Skeletal muscle tissue (tissue), 3 donors: ENCODE measurements at regions not wholly inside any gene's neighbourhood (a gene's known extent, or its start where the extent isn't known, plus 50 kb on each side); places are given as distances from the start of the nearest gene placed in this dataset.

Experiments
- H3K27ac ChIP-seq: one replicate; pipeline ENCODE4 v1.7.0; 2013; ENCODE audit warnings: mild to moderate bottlenecking, low read depth, low read length, inconsistent platforms
- H3K27me3 ChIP-seq, 3 donors: one replicate each; pipeline ENCODE4 v1.7.0; 2013; ENCODE audit warnings: low read length in 3 of 3; ENCODE audit not compliant: control insufficient read depth in 3 of 3, insufficient read depth in 3 of 3
- H3K36me3 ChIP-seq, 3 donors: one replicate each; pipeline ENCODE4 v1.7.0; 2013; ENCODE audit warnings: low read length in 3 of 3; ENCODE audit not compliant: control insufficient read depth in 3 of 3, insufficient read depth in 3 of 3
- H3K4me1 ChIP-seq, 3 donors: one replicate each; pipeline ENCODE4 v1.7.0; 2013; ENCODE audit warnings: low read length in 3 of 3, mild to moderate bottlenecking in 3 of 3; ENCODE audit not compliant: control insufficient read depth in 3 of 3, insufficient read depth in 3 of 3
- H3K4me3 ChIP-seq, 3 donors: one replicate each; pipeline ENCODE4 v1.7.0; 2013; ENCODE audit warnings: low read length in 3 of 3
- H3K9ac ChIP-seq, 3 donors: one replicate each; pipeline ENCODE4 v1.7.0; 2013; ENCODE audit warnings: low read length in 3 of 3, mild to moderate bottlenecking in 3 of 3, moderate library complexity in 2 of 3, low read depth in 1 of 3
- H3K9me3 ChIP-seq, 3 donors: one replicate each; pipeline ENCODE4 v1.7.0; 2013; ENCODE audit warnings: low read length in 3 of 3; ENCODE audit not compliant: control insufficient read depth in 3 of 3
- donor health status: Osteomylitis.

DNA sequence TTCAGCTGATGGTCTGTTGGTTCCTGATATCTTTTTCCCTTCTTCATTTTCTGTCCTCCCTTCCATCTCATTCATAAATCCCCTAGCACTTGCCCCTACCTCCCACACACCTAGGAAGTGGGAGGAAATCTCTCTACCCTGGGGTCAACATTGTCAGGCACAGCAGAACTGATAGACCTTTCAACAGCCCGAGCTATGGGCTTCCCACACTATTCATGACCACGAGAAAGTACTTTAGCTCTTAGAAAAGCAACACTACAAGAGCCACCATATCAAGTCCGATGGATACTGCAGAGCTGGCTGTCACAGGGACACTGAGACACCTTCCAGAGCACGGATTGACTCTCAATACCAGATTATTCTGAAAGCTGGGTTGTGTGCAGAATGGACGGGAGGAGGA is 180.6 kb upstream of the NEBL start:
- Histone ChIP-seq H3K36me3 (no peaks in the 10 kb centered on the region), H3K9me3 (no peaks in the 10 kb centered on the region), H3K27me3 (no peaks in the 10 kb centered on the region), H3K4me3 (no peak overlapping the region), H3K9ac (no peak overlapping the region), H3K27ac (no peak overlapping the region), H3K4me1 (no peaks in the 10 kb centered on the region)

DNA sequence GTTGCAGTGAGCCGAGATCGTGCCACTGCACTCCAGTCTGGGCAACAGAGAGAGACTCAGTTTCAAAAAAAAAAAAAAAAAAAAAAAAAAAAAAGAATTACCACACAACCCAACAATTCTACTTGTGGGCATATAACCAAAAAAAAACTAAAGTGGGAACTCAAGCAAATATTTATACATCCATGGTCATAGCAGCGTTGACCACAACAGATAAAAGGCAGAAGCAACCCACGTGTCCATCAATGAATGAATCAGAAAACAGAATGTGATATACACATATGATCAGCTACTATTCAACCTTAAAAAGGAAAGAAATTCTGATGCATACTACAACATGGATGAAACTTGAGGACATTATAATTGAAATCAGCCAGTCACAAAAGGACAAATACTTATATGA is 179.3 kb upstream of the NEBL start:
- Histone ChIP-seq H3K9me3 (no peaks in the 10 kb centered on the region), H3K27ac (no peak overlapping the region), H3K36me3 (no peaks in the 10 kb centered on the region), H3K4me1 (no peaks in the 10 kb centered on the region), H3K27me3 (no peaks in the 10 kb centered on the region), H3K9ac (no peak overlapping the region), H3K4me3 (no peak overlapping the region)

DNA sequence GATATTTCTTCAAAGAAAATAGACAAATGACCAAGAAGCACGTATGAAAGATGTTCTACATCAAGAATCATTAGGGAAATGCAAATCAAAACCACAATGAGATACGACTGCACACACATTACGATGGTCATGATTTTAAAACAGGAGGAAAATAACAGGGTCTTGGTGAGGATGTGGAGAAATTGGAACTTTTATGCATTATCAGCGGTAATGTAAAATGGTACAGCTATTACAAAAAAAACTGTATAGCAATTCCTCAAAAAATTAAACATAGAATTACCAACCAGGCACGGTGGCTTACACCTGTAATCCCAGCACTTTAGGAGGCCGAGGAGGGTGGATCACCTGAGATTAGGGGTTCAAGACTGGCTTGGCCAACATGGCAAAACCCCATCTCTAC is 178.8 kb upstream of the NEBL start:
- Histone ChIP-seq H3K27me3 (no peaks in the 10 kb centered on the region), H3K9ac (no peak overlapping the region), H3K36me3 (no peaks in the 10 kb centered on the region), H3K4me3 (no peak overlapping the region), H3K9me3 (no peaks in the 10 kb centered on the region), H3K27ac (no peak overlapping the region), H3K4me1 (no peaks in the 10 kb centered on the region)

DNA sequence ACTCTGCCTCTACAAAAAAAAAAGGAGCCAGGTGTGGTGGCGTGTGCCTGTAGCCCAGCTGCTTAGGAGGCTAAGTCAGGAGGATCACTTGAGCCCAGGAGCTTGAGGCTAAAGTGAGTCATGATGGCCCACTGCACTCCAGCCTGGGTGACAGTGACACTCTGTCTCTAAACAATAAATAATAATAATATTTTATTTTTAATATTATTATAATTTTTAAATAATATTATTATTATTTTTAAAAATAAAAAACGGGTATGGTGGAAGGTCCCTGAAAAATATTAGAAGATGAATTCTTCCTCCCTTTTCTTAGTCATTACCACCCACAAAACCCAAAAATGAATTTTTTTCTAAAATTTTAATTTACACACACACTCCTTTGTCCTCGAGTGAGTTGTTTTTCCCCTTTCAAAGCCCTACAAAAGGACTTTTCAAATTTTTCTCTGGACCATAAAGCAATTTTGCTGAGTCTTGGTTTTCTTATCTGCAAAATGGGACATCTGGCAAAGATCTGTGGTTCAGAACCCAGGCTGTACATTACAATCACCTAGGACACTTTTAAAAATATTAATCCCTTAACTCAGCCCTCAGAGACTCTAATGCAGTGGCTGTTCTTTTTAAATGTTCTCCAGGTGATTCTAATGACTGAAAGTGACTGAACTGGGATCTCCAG is 174.0 kb upstream of the NEBL start:
- H3K9me3 ChIP-seq = no peaks in the 10 kb centered on the region
- H3K4me3 ChIP-seq = no peak overlapping the region
- no peak overlapping the region for H3K27ac ChIP-seq
- no peaks in the 10 kb centered on the region for H3K4me1 ChIP-seq
- no peak overlapping the region for H3K9ac ChIP-seq
- H3K36me3 ChIP-seq = no peaks in the 10 kb centered on the region
- no peaks in the 10 kb centered on the region for H3K27me3 ChIP-seq

- no peaks in the 10 kb centered on the region for H3K36me3 ChIP-seq
- peaks cover 0 to 6% (median 0%) of the 10 kb centered on the region in 3 donors for H3K27me3 ChIP-seq
- H3K27ac ChIP-seq = no peak overlapping the region
- no peak overlapping the region for H3K9ac ChIP-seq
- no peaks in the 10 kb centered on the region for H3K9me3 ChIP-seq
- H3K4me1 ChIP-seq = no peaks in the 10 kb centered on the region
- no peak overlapping the region for H3K4me3 ChIP-seq
Measured at GRCh38 chr10:21069929-21070700, 173.0 kb upstream of the NEBL start.

DNA sequence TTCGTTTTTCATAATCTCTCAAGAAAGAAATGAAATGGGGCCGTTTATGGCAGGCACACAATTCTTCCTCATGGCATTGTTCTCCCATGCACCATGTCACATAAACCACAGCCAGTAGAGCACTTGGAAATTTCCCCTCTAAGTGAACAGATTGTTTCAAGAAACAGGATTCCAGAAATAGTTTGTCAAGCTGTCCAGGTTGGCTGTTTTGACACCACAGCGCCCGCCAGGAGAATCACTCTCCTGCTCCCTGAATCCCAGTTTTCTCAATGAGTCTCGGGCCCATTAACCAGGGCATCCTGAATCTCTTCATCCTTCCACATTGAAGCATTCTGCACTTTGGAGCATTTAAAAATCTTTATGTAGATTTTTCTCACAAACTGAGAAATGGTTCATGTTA is 172.2 kb upstream of the NEBL start:
- Histone ChIP-seq H3K36me3 (no peaks in the 10 kb centered on the region), H3K4me3 (no peak overlapping the region), H3K27me3 (peaks cover 0 to 6% (median 0%) of the 10 kb centered on the region in 3 donors), H3K9me3 (no peaks in the 10 kb centered on the region), H3K4me1 (no peaks in the 10 kb centered on the region), H3K27ac (no peak overlapping the region), H3K9ac (no peak overlapping the region)

DNA sequence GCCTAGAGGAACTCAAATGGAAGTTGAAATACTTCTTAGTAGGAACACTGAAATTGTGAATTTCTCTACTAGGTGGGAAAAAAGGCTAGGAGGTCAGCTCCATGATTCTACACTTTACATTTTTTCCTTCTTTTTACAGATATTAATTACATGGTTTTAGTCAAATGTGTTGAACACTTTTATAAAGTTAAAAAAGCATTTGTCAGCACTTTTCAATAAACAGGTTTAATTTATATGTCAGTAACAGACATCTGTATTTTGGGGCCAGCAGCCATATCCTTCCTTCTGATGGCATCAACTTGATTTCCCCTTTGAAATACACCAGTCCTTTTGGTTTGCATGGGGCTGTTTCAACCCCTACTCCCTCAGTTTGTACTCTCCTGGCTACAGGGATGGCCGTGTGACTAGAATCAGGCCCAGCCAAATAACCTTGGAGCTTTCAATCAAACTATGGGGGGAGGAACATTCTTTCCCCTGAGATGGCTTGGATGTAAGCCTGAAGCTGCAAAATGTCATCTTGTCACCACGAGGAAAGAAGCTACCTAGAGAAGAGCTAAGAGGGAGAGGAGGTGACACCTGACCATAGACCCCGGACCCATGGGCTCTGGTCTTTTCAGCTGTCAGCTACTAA is 171.0 kb upstream of the NEBL start:
- H3K27me3 ChIP-seq = peaks cover 0 to 7% (median under 1%) of the 10 kb centered on the region in 3 donors
- no peak overlapping the region for H3K9ac ChIP-seq
- H3K4me1 ChIP-seq = no peaks in the 10 kb centered on the region
- H3K36me3 ChIP-seq = no peaks in the 10 kb centered on the region
- H3K4me3 ChIP-seq = no peak overlapping the region
- H3K9me3 ChIP-seq = no peaks in the 10 kb centered on the region
- no peak overlapping the region for H3K27ac ChIP-seq

- peaks cover 0 to under 1% (median 0%) of the 10 kb centered on the region in 3 donors for H3K9me3 ChIP-seq
- no peaks in the 10 kb centered on the region for H3K36me3 ChIP-seq
- no peak overlapping the region for H3K4me3 ChIP-seq
- H3K9ac ChIP-seq = no peak overlapping the region
- H3K4me1 ChIP-seq = no peaks in the 10 kb centered on the region
- H3K27ac ChIP-seq = no peak overlapping the region
- peaks cover 0 to 10% (median 6%) of the 10 kb centered on the region in 3 donors for H3K27me3 ChIP-seq
Measured at GRCh38 chr10:21065621-21066248, 168.6 kb upstream of the NEBL start.

GRCh38 chr10:21061982-21062381 is 164.9 kb upstream of the NEBL start:
- Histone ChIP-seq H3K4me1 (no peaks in the 10 kb centered on the region), H3K36me3 (no peaks in the 10 kb centered on the region), H3K4me3 (no peak overlapping the region), H3K9me3 (peaks cover 0 to 3% (median 3%) of the 10 kb centered on the region in 3 donors), H3K27ac (no peak overlapping the region), H3K9ac (no peak overlapping the region), H3K27me3 (peaks cover 0 to 10% (median 6%) of the 10 kb centered on the region in 3 donors)

GRCh38 chr10:21061184-21061583 is 164.1 kb upstream of the NEBL start:
- Histone ChIP-seq H3K4me3 (no peak overlapping the region), H3K4me1 (no peaks in the 10 kb centered on the region), H3K36me3 (no peaks in the 10 kb centered on the region), H3K9ac (no peak overlapping the region), H3K9me3 (peaks cover 0 to 3% (median 3%) of the 10 kb centered on the region in 3 donors), H3K27me3 (peaks cover 0 to 10% (median 6%) of the 10 kb centered on the region in 3 donors), H3K27ac (no peak overlapping the region)
